ENCODE measurements at regions not wholly inside any gene's neighbourhood (a gene's known extent, or its start where the extent isn't known, plus 50 kb on each side); places are given as distances from the start of the nearest gene placed in this dataset.
"Not testable (repeated sequence)": the region's sequence is repeated elsewhere in the genome, so short reads cannot be mapped to it uniquely, and the experiment has no call there.

DNA sequence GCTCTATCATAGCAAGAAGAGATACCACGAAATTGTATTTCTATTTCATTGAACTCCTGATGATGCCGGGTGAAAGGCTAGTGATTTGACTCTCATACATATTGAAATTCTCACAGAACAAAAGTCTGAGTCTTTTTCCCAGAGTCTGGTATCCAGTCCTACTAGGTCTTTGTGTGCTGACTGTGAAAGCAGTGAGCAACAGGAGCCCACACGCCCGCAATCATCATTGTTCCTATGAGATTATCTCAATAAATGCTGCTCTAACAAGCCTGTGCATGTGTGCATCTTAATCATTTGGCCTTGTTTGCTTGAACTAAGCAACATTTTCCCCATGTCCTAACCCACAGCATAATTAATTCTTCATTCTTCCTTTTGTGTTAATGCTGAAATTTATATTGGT lies 1466.0 kb downstream of the CDH11 start:
- DNase-seq = no peak

DNA sequence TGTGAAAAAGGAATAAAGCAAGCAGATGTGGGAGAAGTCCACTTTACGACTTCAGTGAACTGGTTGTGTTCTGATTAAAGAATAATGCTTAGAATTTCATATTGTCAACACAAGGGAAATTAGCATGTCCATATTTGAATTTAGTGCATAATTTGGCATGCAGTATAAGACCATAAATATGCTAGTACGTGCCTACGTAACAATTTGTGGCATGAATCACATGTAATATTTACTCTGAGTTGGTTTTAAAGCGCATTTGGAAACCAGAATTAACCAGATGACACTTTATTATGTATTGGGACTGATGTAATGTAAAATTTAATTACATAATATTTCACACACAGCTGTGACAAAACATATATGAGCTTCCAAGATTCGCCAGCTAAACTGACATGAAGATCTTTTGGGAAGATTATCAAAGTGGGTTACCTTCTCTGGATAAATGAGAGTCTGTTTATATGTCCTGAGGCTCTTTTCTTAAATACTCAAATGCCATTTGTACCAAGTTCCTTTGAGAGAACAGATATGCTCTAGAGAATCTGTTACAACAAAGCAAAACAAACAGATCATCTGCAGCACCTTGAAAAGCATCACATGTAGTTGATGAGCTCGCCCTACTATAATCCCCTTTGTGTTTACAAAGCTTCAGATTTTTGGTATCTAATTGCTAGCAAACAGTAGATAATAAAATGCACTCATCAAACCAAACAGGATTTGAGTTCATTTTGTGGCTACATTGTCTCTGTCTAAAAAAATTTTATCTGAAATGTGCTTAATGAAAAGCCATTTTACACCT lies 1468.6 kb downstream of the CDH11 start:
- no peak for DNase-seq

DNA sequence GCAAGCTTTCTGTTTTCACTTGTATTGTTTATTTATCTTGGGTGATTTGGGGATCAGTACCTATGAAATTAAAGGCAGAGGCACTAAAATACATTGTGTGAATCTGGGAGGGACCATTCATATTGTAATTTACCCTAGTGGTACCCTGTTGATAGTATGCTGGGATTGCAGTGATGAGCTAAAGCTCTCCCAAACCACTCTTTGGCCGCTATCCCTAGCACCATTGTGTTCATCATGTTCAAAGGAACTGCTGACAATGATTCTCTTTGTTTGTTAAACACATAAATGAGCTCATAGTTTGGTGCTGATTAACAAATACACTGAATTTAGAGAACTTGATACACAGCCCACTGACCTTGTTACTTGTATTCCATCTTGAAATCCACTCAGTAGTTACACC lies 1469.8 kb downstream of the CDH11 start:
- no peak for DNase-seq

DNA sequence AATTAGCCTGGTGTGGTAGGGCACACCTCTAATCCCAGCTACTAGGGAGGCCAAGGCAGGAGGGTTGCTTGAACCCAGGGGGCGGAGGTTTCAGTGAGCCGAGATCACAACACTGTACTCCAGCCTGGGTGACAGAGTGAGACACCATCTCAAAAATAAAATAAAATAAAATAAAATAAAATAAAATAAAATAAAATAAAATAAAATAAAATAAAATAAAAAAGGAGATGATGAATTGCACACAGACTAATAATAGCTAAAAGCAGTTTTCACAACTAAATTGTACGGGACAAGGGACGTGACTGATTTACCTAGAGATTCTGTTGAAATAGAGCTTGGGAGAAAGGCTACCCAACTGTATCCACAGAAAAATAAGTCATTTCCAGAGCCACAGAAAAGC lies 1471.3 kb downstream of the CDH11 start:
- no peak for DNase-seq

DNA sequence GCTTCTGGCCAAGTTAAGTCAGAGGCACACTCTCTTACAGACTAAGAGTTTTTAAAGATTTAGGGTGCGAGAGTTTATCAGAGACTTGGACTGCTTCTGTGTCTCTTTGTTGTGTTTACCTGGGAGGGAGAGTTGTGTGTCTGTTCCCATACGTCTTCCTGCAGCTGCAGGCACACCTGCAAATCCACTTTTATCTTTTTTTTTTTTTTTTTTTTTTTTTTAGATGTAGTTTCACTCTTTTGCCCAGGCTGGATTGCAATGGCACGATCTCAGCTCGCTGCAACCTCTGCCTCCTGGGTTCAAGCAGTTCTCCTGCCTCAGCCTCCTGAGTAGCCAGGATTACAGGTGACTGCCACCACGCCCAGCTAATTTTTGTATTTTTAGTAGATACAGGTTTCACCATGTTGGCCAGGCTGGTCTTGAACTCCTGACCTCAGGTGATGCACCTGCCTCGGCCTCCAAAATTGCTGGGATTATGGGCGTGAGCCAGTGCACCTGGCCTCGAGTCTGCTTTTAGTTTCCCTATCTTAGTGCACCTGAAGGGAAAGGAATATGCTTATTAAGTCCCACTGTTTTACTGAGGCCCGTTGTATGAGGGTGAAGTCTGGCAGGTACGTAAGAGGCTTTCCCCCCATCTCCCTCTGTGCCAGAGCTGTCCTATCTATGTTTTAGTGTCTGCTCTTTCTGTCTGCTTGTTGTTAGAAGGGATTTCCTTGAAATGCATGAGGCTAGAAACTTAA lies 1488.0 kb downstream of the CDH11 start:
- DNase-seq = not testable (repeated sequence)

DNA sequence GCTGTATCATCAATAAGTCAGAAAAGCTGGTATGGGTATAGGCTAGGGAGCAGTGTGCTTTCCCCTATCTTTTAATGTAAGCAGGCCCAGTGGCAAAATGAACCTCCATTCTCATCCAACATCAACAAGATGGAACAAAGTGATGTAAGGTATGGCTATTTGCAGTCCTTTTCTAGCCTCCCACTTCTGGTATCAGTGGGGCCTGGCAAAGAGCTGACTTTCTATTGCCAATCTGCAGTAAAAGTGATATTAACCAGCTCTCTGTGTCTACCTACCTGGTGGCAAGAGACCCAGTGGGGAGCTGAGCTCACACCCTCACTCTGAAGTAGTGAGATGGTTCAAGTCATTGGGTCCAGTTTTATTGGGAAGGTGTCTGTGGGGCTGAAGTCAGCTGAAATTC lies 1492.6 kb downstream of the CDH11 start:
- DNase-seq = no peak

DNA sequence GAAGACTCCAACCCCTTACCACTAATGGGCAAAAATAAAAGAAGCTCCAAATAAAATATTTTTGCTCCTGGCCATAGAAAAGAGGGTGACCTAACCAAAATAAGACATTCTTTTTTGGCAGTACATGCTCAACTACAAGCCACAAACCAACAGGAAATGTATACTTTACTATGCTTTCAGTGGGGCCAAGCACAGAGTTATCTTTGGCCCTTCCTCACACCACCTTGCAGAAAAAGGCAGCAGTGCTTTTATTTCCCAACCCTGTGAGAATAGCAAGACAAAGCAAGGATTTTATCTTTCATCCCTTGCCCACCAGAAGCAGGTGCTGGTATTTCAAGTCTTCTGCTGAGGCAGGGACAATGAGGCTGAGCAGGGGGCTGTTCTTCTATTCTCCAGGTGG lies 1493.1 kb downstream of the CDH11 start:
- no peak for DNase-seq

DNA sequence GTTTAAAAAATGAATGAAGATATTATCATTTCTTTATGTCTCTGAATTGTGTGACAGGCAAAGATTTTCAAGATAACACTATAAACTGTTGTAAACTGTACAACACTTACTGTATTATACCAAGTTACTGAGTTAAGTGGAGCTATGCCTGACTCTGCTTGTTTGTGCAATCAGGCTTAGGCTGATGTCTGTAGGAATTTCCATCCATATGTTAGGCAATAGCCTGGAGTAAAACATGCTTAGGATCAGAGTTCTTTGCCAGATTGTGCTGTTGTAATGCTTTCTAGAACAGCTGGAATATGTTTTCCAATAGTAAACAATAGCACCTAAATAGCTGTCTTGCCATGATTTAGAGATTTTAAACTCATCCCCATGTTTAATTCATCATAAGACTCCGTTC lies 1496.7 kb downstream of the CDH11 start:
- no peak for DNase-seq

DNA sequence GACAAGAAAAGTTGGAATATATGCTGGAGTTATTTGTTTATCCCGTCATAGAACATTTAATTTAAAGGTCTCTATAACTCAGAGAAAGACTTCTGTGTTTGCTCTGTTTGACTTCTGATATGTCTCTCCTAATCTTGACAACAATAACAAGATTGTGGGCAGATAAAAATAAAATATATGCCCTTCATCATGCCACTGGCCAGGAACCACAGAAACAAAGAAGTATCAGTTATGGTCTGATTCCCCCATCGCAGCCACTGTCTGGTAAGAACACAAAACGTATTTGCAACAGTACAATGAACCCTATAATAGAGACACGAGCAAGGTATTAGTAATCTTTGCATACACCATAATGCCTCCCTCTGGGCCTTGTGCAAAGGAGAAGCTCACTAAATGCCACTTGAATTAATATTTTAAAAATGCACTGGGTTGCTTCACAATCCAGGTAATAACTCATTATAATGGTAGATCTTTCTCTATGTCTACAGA lies 1498.3 kb downstream of the CDH11 start:
- DNase-seq = no peak

DNA sequence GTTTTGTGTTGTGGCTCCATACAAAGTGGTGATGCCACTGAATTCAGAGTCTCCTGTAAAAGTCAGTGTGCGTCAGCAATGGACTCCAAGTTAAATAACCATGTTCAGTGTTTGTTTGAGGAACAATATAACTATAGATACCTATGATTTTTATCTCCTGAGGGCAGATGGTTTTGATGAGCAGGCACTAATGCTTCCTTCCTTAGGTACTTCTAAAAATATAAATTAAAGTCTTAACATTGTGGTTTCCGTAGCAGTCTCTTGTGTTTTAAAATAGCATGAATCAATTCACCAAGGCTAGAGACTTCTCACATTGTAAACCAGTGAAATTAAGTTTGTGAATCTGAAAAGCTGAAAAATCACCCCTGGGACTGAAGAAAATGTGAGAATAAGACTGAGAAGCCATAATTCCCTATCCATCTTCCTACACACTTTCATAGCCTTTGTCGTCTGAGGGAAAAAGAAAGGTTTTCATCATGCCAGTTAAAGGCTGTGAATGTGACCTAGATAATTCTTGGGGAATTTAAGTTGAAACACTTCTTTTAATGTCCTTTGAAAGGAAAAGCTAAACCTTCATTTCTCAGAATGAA lies 1502.9 kb downstream of the CDH11 start:
- no peak for DNase-seq

DNA sequence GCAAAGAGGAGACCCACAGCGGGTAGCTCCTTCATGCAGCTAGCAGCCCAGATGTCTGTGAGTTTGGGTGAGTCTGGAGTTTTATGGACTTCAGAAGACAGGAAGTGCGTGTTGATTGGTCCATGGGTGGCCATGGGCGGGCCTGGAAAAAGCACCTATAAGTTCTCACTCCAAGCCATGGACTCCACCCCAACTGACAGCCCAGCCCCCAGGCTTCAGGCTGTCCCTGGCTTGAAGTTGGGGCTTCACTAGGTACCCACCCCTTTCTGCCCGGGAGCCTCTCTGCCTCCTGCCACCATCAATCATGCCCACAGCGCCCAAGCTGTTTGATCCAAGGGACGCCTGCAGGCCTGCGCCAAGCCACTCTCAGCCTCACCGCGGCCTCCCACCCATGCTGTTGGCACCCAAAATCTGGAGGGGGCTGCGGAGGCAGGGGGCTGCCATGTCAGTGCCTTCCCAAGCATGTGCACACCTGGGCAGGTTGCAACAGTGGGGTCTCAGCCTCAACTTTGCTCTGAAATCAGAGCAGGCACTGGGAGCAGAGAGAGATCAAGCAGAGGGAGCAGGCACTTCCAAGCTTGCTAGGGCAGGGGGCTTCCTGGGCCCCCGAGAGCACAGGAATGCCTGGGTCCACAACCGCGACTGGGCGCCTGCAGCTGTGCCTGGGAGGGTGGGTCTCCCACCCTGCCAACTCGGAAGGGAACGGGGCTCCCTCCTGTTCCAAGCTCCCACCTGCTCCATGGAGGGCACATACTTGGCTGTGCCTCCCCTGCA lies 1503.7 kb downstream of the CDH11 start:
- DNase-seq = no peak

DNA sequence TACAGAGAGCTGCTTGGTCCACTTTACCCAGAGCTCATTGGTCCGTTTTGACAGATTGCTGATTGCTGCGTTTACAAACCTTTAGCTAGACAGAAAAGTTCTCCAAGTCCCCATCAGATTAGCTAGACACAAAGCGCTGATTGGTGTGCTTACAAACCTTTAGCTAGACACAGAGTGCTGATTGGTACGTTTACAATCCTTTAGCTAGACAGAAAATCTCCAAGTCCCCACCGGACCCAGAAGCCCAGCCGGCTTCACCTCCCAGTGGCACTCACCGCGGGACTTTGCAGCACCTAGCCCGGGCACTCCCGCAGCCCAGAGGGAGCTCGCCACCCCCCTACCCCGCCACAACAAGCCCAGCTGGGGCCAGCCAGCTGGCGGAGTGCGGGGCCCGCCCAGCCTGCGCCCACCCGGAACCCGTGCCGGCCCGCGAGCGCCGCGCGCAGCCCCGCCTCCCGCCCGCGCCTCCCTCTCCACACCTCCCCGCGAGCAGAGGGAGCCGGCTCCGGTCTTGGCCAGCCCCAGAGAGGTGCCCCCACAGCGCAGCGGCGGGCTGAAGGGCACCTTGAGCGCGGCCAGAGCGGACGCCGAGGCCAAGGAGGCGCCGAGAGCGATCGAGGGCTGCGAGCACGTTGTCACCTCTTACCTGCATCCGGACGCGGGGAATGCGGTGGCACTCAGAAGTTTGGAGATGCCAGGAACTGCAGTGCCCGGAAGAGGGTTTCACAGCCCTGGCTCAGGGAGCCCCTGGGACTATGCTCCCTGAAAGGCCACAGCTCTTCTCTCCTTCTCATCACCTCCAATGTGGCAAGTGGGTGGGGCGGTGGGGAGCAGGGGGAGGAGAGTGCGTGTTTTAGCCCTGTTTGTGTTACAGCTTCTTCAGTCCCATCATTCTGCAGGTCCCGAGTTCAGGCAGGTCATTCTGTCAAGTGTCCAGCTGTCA lies 1504.5 kb downstream of the CDH11 start:
- no peak for DNase-seq

DNA sequence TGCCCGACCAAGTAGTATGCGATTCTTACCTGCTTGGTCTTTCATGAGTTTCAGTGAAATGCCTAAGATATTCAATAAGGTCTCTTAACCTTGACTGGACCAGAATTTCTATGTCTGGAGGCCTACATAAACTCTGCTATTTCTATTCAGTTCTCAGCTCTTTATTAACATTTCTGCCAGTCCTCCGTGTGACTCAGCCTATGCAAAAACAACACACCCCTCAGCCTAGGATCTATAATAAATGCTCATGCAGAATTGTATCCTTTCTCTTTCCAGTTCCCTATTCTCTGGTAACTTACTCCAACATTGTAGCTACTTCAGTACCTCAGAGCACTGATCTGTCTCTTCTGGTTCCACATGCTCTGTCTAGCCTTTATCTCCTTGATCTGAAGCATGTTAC lies 1507.4 kb downstream of the CDH11 start:
- DNase-seq = no peak

DNA sequence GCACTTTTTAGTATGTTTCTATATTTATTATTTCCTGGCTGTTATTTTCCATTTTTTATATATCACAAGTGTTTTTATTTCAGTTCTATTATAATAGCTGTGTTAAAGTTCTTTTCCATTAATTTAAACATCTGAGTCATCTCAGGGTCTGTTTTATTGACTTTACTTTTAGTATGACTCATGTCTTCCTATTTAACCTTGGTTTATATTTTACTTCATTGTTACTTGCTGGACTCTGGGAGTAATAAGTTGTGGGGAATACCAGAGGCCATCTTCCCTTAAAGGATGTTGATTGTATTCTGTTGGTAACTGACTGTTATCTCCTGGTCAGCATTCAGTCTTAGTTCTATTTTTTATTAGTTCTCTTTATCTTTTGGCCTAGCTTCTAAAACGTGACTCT lies 1508.2 kb downstream of the CDH11 start:
- DNase-seq = no peak

DNA sequence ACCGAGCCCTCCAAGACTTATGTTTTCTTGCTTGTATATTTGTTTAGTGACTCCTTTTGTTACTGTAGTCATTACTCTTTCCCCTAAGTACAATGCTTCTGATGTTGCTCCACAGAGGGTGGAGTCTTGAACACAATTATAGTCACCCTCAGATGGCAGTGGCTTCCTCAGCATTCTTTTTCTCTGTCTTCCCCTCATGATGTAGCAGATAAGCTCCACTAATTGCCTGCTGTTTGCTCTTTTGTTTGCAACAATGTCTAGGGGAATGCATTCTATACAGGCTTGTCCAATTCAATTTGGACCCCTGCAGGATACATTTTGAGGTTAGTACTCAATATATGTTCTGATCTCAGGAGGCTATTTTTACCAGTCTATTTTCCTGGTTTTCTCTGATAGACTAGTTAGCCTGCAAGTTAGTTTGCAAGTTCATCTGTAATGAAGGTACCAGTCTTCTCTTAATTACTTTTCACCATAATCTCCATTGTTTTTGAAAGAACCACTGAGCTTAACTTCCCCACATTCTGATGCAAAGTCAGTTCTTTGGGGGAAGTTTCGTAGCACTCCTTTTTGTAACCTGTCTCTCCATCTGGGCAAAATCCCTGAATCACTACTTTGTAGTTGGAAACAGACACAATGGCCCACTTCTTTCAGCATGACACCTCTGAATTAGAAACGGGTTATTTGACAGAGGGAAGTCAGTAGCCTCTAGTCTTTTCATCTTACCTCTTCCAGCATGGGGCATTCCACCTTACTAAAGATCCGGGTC lies 1509.2 kb downstream of the CDH11 start:
- no peak for DNase-seq

DNA sequence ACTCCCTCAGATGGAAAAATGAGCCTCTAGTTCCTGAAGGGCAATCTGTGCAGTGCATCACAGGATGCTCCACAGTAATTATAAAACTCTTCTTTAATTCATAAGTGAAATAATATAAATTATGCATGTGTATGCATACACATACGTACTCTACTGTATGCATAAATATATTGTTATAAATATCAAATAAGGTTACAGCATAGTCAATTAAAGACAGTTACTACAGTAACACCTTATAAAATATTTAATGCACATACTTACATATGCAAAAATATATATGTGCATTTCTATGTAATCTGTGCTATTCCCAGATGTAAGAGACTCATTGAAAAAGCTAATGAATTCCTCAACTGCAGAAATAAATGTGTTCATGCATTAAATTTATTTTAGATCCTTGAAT lies 1515.1 kb downstream of the CDH11 start:
- no peak for DNase-seq

DNA sequence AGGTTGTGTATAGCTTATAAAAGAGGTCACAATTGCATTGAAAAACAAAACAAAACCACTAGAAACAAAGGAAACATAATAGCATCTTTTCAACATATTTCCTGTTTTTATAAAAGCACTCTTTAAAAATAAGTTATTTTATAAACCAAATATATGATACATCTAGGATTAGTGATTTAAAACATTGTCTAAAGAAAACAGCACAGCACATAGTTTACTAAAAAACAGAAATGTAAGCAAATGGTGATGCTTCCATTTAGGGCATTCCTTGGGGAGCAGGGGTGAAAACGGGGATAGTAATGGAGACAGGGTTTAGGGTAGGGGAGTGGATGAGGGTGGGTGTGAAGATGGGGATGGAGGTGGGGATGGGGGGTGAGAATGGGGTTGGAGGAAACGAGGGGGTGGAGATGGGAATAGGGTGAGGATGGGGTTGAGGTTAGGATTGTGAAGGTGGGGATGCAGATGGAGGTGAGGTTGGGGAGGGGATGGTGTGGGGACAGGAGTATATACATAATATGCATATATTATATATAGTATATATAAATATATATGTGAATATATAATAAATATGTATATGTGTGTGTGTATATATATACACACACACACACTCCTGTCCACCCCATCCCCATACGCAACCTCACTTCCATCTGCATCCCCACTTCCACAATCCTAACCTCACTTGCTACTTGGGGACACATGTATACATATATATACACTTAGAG lies 1519.5 kb downstream of the CDH11 start:
- DNase-seq = no peak

DNA sequence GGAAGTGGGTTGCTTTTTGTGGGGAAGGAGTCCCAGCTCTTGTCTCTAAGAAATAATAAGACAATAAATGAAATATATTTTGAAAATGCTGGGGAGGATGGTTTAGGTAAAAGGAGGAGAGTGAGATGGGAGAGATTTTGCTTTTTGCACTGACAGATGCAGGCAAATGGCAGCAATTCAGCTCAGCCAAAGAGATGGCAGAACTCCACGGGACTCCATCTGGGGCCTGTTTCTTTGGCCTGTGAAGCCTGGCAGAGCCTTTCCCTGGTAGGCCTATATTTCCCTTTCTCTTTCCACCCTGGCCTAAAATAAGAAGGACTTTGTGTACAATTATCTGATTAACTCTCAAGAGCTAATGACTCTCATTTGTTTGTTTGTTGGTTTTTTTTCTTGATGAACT lies 1525.1 kb downstream of the CDH11 start:
- DNase-seq = no peak

DNA sequence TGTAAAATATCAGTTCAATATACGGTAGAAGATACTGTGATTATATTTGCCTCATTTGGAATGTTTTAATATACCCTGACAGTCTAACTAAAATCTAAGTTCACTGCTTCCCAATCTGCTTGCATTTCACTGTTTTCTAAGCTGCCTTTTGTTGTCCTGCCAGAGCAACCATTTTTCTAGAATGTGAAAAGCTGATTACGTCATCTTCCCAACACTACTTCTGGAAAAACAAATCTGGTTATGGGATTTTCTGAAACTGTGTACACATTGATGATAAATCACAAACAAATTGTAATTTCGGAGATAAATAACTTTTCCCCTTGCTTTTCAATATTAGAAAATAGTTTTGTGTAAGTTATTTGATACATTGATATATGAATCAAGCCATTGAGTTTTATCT lies 1529.0 kb downstream of the CDH11 start:
- DNase-seq = no peak

DNA sequence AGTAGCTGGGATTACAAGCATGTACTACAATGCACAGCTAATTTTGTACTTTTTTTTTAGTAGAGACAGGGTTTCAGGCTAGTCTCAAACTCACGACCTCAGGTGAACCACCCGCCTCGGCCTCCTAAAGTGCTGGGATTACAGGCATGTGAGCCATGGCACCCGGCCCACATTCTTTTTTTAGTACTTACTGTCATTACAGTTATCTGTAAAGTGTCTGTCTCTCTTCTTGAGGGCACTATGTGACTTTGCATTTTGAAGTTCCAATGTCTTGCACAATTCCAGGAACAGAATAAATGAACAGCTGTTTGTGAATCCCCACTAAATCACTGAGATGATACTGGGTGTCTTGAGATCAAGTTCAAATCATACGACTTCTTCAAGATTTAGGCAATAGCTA lies 1540.3 kb downstream of the CDH11 start:
- DNase-seq = no peak

DNA sequence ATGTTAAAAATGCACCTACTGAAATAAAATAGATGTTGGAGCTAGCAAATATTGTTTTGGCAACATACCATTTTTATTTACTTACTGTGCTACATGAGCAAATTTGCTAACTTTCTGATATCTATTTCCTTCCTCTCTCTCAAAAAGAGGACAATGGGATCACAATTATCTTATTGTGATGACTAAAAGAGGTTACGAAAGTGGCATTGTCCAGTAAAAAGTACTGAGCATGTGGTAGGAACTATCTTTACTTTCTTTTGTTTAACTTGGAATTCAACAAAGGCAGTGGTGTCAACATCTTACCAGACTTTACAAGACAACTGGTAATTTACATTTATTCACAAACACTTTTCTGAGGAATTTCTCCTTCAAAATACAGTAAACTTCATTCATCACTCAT lies 1542.6 kb upstream of the CDH8 start:
- no peak for DNase-seq

All from suppressor macrophage treated with lipopolysaccharide for 1 hour (primary cell).